NCI-H146 (cell line): ENCODE measurements at regions not wholly inside any gene's neighbourhood (a gene's known extent, or its start where the extent isn't known, plus 50 kb on each side); places are given as distances from the start of the nearest gene placed in this dataset.

ENCODE experiments used
- DNase-seq: peaks from one replicate; lab custom pipeline; 2025; lab: John Stamatoyannopoulos, UW

DNA sequence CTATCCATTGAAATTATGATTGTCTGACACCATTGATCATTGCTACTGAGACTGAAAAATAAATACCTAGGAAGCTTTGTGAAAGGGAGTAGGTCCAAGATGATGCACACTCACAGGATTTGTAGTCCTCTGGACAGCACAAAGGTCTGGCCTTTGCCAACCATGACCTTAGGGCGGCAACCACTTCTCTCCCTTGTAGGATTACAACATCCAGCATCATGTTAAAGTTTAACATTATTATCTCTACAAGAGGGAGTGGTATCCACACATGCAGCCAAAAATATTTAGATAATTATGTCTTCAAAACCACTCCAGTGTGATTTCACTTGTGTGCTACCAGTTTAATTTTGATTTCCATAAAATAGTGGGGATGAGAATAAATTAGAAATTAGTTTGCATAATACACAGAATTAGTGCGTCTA lies 51.1 kb upstream of the NHSL1 start:
- DNase-seq: no peak

- DNase-seq: no peak
These were observed 54.9 kb upstream of the NHSL1 start for GRCh38 chr6:138554146-138554545.

DNA sequence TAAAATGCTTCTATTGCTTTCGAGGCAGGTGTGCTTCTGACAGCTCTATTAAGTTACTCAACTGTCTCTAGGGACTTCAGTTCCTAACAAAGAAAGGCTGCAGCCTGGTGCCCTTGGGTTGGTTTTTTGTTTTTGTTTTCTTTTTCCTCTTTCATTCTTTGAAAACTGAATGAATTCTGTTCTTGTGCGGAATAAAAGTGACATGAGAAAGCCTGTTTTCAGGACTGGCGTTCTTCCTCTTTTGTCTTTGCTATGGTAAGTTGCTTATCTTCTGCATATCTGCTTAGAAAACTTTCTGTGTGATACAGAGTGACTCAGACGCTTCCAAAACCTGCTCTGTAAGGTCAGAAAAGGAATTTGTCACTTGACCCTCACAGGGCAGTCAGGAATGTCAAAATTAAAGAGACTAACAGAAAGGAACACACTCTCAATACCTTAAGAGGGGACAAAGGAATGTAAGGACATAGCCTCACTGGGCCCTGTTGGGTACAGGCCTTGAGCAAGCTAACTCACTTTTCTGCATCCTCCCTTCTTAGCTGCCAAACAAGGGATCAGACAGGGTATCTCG lies 56.2 kb upstream of the NHSL1 start:
- no peak for DNase-seq

- no peak for DNase-seq
These were observed 57.9 kb upstream of the NHSL1 start for GRCh38 chr6:138557147-138557546.

- no peak for DNase-seq
These were observed 59.8 kb upstream of the NHSL1 start for GRCh38 chr6:138559143-138559542.

GRCh38 chr6:138560130-138560860 lies 61.0 kb upstream of the NHSL1 start:
- DNase-seq: no peak

GRCh38 chr6:138562691-138563090 lies 63.4 kb upstream of the NHSL1 start:
- DNase-seq: no peak

GRCh38 chr6:138563231-138563630 lies 63.9 kb upstream of the NHSL1 start:
- DNase-seq: no peak

DNA sequence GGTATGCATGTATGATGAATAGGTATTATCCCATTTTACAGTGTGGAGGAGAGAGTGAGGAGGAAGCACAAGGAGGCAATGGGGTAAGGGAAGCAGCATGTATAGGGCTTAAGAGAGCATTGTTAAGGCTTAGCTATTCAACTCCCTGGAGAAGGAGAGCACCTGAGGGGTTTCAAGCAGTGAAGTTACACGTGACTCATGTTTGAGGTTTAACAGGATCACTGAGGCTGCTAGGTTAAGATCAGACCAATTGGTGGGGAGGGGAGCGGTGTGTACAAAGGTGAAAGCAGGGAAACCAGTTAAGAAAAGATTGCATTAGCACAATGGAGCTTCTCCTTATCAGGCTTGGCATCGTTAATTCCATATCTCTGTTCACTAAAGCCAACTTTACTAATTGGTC lies 64.4 kb upstream of the NHSL1 start:
- no peak for DNase-seq

- DNase-seq: no peak
These were observed 65.0 kb upstream of the NHSL1 start for GRCh38 chr6:138564170-138564721.

- DNase-seq: no peak
These were observed 67.8 kb upstream of the NHSL1 start for GRCh38 chr6:138567052-138567451.

GRCh38 chr6:138568997-138569396 lies 69.7 kb upstream of the NHSL1 start:
- DNase-seq: no peak

GRCh38 chr6:138569554-138569953 lies 70.3 kb upstream of the NHSL1 start:
- DNase-seq: no peak

DNA sequence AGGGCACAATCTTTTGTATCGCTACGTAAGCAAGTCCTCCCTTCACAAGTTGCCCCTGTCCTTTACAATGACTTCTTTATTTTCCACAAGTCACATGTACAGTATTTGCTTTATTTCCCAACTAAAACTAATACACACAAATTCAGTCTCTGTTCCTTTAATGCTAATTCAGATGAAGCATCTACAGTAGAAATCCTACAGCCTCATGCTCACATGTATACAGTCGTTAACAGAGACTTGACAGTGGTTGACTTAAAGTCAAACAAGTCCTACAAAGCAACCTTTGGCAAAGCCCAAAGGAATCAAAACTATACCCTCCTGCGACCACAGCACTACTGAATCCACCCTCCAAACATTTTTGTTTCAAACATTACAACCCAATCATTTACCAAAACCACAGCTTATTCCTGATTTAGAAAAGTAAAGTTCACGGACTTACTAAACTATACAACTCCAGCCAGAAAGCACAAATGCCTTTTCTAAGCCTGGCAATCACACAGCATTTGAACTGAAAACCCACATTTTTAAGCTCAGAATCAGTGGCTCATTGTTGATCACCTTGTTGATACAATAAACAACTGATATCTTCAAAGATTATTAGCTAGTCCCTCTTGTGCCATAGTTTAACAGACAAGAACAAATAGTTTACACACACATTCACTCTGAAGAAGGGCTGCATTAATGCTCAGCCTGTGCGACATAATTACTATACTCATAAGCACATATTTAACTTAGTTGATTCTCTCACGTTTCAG lies 70.9 kb upstream of the NHSL1 start:
- no peak for DNase-seq

DNA sequence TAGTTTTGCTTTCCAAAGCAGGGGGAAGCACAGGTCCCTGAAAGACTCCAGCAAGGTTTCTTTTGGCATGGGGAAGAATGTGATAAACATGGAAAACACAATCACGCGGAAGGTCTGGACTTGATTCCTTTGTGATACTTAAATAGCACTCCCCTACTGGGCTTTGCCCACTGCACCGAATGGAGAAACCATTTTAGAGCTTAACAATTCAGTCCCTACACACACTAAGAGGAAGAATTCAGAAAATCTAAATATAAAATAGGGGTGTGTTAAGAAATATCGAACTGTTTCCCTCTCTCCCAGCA lies 71.4 kb upstream of the NHSL1 start:
- DNase-seq: peak; percentile 50

DNA sequence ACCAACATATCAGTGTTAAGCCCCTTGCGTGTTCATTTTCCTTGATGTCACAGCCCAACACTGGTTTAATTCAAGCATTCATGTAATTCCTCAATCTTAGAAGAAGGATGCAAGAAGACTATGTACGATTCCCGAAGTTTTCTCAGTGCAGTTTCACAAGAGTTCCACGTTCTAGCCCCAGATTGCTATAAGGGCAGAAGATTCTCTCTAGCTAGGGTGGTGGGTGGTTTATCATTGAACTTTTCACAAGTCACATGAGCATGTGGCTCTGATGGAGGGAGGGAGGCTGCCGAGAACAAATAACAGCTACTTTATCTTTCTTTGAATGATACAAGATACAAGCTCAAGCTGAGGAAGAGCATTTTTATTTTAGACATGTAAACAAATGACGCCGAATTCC lies 71.9 kb upstream of the NHSL1 start:
- DNase-seq: peak; percentile 39

DNA sequence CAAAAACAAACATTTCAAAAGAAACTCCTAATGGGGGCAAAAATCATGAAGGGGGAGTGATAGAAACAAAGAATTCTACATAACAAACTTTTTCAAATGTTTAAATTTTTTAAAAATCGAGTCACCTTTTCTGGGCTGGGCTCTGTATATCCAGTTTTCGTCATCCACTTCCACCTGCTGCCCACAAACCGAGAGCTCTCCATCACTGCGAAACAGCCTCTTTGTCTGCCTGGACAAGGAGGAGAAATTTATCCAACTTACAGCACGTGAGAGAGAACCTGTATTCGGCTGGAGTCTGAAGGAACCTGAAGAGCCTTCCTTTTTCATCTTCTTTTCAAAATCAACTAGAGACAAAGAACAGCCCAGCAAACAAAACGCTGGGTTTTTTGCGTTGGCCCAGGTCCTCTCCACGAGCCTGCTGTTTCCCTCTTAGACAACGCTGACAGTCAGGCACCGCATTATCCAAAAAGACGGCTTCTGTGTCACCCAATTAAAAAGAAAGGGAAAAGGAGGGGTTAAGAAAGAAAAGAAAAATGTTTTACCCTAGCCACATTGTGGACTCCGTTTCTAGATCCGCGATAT lies 72.4 kb upstream of the NHSL1 start:
- DNase-seq: peak; percentile 71

GRCh38 chr6:138572167-138572875 lies 73.0 kb upstream of the NHSL1 start:
- peak; percentile 97 for DNase-seq

DNA sequence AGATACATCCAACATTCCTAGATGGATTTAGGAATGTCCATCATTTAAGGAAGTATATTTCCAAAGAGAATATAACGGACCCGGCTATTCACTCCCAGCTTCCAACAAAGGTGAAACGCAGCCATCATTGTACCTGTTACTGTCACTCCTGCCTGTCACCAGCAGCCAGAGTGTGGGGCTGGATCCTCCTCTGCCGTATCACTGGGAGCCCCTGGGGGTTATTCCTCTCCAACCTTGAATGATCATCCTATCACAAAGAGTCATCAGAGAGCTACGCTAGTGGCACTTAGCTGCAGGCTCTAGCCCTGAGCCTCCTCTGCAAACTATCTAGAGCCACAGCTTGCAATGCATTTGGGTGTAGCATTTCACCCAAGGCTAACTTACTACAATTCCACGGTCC lies 73.6 kb upstream of the NHSL1 start:
- DNase-seq: no peak

GRCh38 chr6:138575257-138575656 lies 76.0 kb upstream of the NHSL1 start:
- no peak for DNase-seq

DNA sequence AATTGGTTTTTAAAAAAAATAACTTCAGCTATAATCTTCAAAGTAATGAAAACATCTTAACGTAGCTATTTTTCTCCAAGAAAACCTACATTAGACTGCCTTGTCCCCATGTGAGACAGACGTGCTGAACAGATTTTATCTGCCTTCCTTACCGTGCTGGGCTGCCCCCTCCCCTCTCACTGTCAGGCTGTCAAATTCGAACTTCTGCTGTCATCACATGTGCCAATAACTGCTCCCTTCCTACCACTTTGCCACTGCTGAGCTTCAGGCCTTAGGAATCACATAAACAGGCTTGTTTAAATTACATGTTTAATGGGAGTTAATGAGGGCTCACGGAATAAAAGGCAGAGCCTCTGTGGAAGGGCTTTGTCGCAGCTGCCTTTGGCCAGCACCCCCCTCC lies 77.0 kb upstream of the NHSL1 start:
- DNase-seq: peak; percentile 91
